ENCODE measurements at regions not wholly inside any gene's neighbourhood (a gene's known extent, or its start where the extent isn't known, plus 50 kb on each side); places are given as distances from the start of the nearest gene placed in this dataset.

GRCh38 chr3:157939166-157939565 lies 167.1 kb downstream of the SHOX2 start:
- Mint-ChIP-seq H3K4me1 (no peaks in the 10 kb centered on the region), H3K36me3 (ENCODE audit: low read depth) (no peaks in the 10 kb centered on the region), H3K4me3 (no peak overlapping the region), H3K9me3 (no peaks in the 10 kb centered on the region), H3K27ac (no peak overlapping the region), H3K27me3 (peaks cover 14% of the 10 kb centered on the region)
- ATAC-seq (replicated peaks), result no peak

- no peak overlapping the region for H3K4me3 Mint-ChIP-seq
Measured at GRCh38 chr3:157938154-157938779, 168.0 kb downstream of the SHOX2 start.

GRCh38 chr3:157931517-157931916 lies 174.7 kb downstream of the SHOX2 start:
- Mint-ChIP-seq H3K36me3 (ENCODE audit: low read depth) (no peaks in the 10 kb centered on the region), H3K27ac (no peak overlapping the region), H3K9me3 (no peaks in the 10 kb centered on the region), H3K4me3 (no peak overlapping the region), H3K4me1 (no peaks in the 10 kb centered on the region), H3K27me3 (peaks cover 6% of the 10 kb centered on the region)
- no peak for ATAC-seq (replicated peaks)

More at GRCh38 chr3:157938154-157938779, 168.0 kb downstream of the SHOX2 start:
- ATAC-seq (replicated peaks), result no peak
- H3K4me1 Mint-ChIP-seq, result no peaks in the 10 kb centered on the region
- no peak overlapping the region for H3K27ac Mint-ChIP-seq
- H3K36me3 Mint-ChIP-seq (ENCODE audit: low read depth), result no peaks in the 10 kb centered on the region
- peaks cover 11% of the 10 kb centered on the region for H3K27me3 Mint-ChIP-seq
- H3K9me3 Mint-ChIP-seq, result no peaks in the 10 kb centered on the region

GRCh38 chr3:157930000-157930780 lies 176.0 kb downstream of the SHOX2 start:
- no peaks in the 10 kb centered on the region for H3K4me1 Mint-ChIP-seq

GRCh38 chr3:157926822-157927221 lies 179.4 kb downstream of the SHOX2 start:
- no peak for ATAC-seq (replicated peaks)
- no peak overlapping the region for H3K27ac Mint-ChIP-seq

More at GRCh38 chr3:157930000-157930780, 176.0 kb downstream of the SHOX2 start:
- no peaks in the 10 kb centered on the region for H3K36me3 Mint-ChIP-seq (ENCODE audit: low read depth)
- no peak overlapping the region for H3K4me3 Mint-ChIP-seq
- ATAC-seq (replicated peaks), result no peak
- H3K27me3 Mint-ChIP-seq, result peaks cover under 1% of the 10 kb centered on the region
- no peaks in the 10 kb centered on the region for H3K9me3 Mint-ChIP-seq
- H3K27ac Mint-ChIP-seq, result no peak overlapping the region

GRCh38 chr3:157922614-157923013 lies 183.6 kb downstream of the SHOX2 start:
- ATAC-seq (replicated peaks), result no peak
- Mint-ChIP-seq H3K27me3 (peaks cover 7% of the 10 kb centered on the region), H3K36me3 (ENCODE audit: low read depth) (no peaks in the 10 kb centered on the region), H3K4me3 (no peak overlapping the region), H3K4me1 (peaks cover 4% of the 10 kb centered on the region), H3K9me3 (peaks cover 3% of the 10 kb centered on the region), H3K27ac (no peak overlapping the region)

More at GRCh38 chr3:157926822-157927221, 179.4 kb downstream of the SHOX2 start:
- Mint-ChIP-seq H3K27me3 (no peaks in the 10 kb centered on the region), H3K4me3 (no peak overlapping the region), H3K36me3 (ENCODE audit: low read depth) (no peaks in the 10 kb centered on the region), H3K4me1 (peaks cover 4% of the 10 kb centered on the region), H3K9me3 (no peaks in the 10 kb centered on the region)

- H3K4me3 Mint-ChIP-seq, result no peak overlapping the region
- H3K36me3 Mint-ChIP-seq (ENCODE audit: low read depth), result no peaks in the 10 kb centered on the region
- H3K9me3 Mint-ChIP-seq, result peaks cover 3% of the 10 kb centered on the region
- H3K4me1 Mint-ChIP-seq, result peaks cover 4% of the 10 kb centered on the region
- H3K27ac Mint-ChIP-seq, result no peak overlapping the region
- no peak for ATAC-seq (replicated peaks)
- peaks cover 7% of the 10 kb centered on the region for H3K27me3 Mint-ChIP-seq
Measured at GRCh38 chr3:157921811-157922210, 184.4 kb downstream of the SHOX2 start.

- H3K4me3 Mint-ChIP-seq, result no peak overlapping the region
- peaks cover 7% of the 10 kb centered on the region for H3K27me3 Mint-ChIP-seq
- peaks cover 3% of the 10 kb centered on the region for H3K9me3 Mint-ChIP-seq
Measured at GRCh38 chr3:157920822-157921700, 185.2 kb downstream of the SHOX2 start.

GRCh38 chr3:157919319-157919887 lies 186.8 kb downstream of the SHOX2 start:
- Mint-ChIP-seq H3K4me1 (peaks cover 4% of the 10 kb centered on the region), H3K9me3 (peaks cover 3% of the 10 kb centered on the region), H3K27ac (no peak overlapping the region), H3K4me3 (no peak overlapping the region), H3K27me3 (peaks cover 12% of the 10 kb centered on the region), H3K36me3 (ENCODE audit: low read depth) (no peaks in the 10 kb centered on the region)
- no peak for ATAC-seq (replicated peaks)

More at GRCh38 chr3:157920822-157921700, 185.2 kb downstream of the SHOX2 start:
- Mint-ChIP-seq H3K27ac (no peak overlapping the region), H3K36me3 (ENCODE audit: low read depth) (no peaks in the 10 kb centered on the region), H3K4me1 (peaks cover 4% of the 10 kb centered on the region)
- no peak for ATAC-seq (replicated peaks)

GRCh38 chr3:157918402-157918801 lies 187.8 kb downstream of the SHOX2 start:
- no peak for ATAC-seq (replicated peaks)
- H3K36me3 Mint-ChIP-seq (ENCODE audit: low read depth), result no peaks in the 10 kb centered on the region
- H3K4me1 Mint-ChIP-seq, result peaks cover 4% of the 10 kb centered on the region
- H3K27me3 Mint-ChIP-seq, result peaks cover 12% of the 10 kb centered on the region
- H3K9me3 Mint-ChIP-seq, result peaks cover 3% of the 10 kb centered on the region
- H3K27ac Mint-ChIP-seq, result no peak overlapping the region
- no peak overlapping the region for H3K4me3 Mint-ChIP-seq

GRCh38 chr3:157916672-157917071 lies 189.5 kb downstream of the SHOX2 start:
- Mint-ChIP-seq H3K27me3 (peaks cover 12% of the 10 kb centered on the region), H3K27ac (no peak overlapping the region), H3K9me3 (peaks cover 3% of the 10 kb centered on the region), H3K4me1 (no peaks in the 10 kb centered on the region), H3K4me3 (no peak overlapping the region), H3K36me3 (ENCODE audit: low read depth) (no peaks in the 10 kb centered on the region)
- ATAC-seq (replicated peaks), result no peak

- peaks cover 8% of the 10 kb centered on the region for H3K27me3 Mint-ChIP-seq
Measured at GRCh38 chr3:157914882-157915281, 191.3 kb downstream of the SHOX2 start.

GRCh38 chr3:157913741-157914150 lies 192.5 kb downstream of the SHOX2 start:
- peaks cover 8% of the 10 kb centered on the region for H3K27me3 Mint-ChIP-seq
- no peak overlapping the region for H3K4me3 Mint-ChIP-seq

More at GRCh38 chr3:157914882-157915281, 191.3 kb downstream of the SHOX2 start:
- peaks cover 3% of the 10 kb centered on the region for H3K9me3 Mint-ChIP-seq
- no peaks in the 10 kb centered on the region for H3K36me3 Mint-ChIP-seq (ENCODE audit: low read depth)
- H3K4me1 Mint-ChIP-seq, result no peaks in the 10 kb centered on the region
- H3K4me3 Mint-ChIP-seq, result no peak overlapping the region
- no peak for ATAC-seq (replicated peaks)
- H3K27ac Mint-ChIP-seq, result no peak overlapping the region

More at GRCh38 chr3:157913741-157914150, 192.5 kb downstream of the SHOX2 start:
- H3K27ac Mint-ChIP-seq, result no peak overlapping the region
- ATAC-seq (replicated peaks), result no peak
- peaks cover 3% of the 10 kb centered on the region for H3K9me3 Mint-ChIP-seq
- H3K4me1 Mint-ChIP-seq, result no peaks in the 10 kb centered on the region
- H3K36me3 Mint-ChIP-seq (ENCODE audit: low read depth), result no peaks in the 10 kb centered on the region
